Heart right ventricle (tissue), 16 donors: ENCODE measurements at regions not wholly inside any gene's neighbourhood (a gene's known extent, or its start where the extent isn't known, plus 50 kb on each side); places are given as distances from the start of the nearest gene placed in this dataset.
"Not testable (repeated sequence)": the region's sequence is repeated elsewhere in the genome, so short reads cannot be mapped to it uniquely, and the experiment has no call there.

Source experiments
- ATAC-seq, 8 donors: fragments of 200-7000 bp; cut with Tn5 transposase; one replicate each; pipeline ENCODE4 v1.9.1; 2020; ENCODE audit warnings: mild to moderate bottlenecking in 8 of 8, moderate library complexity in 8 of 8, moderate number of reproducible peaks in 1 of 8
- DNase-seq, 2 donors: peaks; one replicate each; pipeline ENCODE4 v3.0.0-alpha.2; 2020
- H3K27ac ChIP-seq, 10 donors: fragments of 200-600 bp; sonication (generic) in 2 of 10; one replicate each; pipeline versions ENCODE4 v1.5.0 to v1.8.0; 2020 to 2022; ENCODE audit warnings: mild to moderate bottlenecking in 3 of 10
- H3K27me3 ChIP-seq, 7 donors: fragments of 200-600 bp; one replicate each; pipeline ENCODE4 v1.8.0; 2021 to 2022; ENCODE audit warnings: mild to moderate bottlenecking in 2 of 7
- H3K36me3 ChIP-seq, 9 donors: fragments of 200-600 bp; sonication (generic) in 1 of 9; one replicate each; pipeline versions ENCODE4 v1.5.0 to v1.8.0; 2020 to 2022; ENCODE audit warnings: mild to moderate bottlenecking in 2 of 9
- H3K4me1 ChIP-seq, 9 donors: fragments of 200-600 bp; sonication (generic) in 1 of 9; one replicate each; pipeline versions ENCODE4 v1.5.0 to v1.8.0; 2020 to 2022; ENCODE audit warnings: mild to moderate bottlenecking in 4 of 9
- H3K4me3 ChIP-seq, 10 donors: fragments of 200-600 bp; sonication (generic) in 2 of 10; one replicate each; pipeline versions ENCODE4 v1.5.0 to v1.8.0; 2020 to 2022; ENCODE audit warnings: mild to moderate bottlenecking in 7 of 10, moderate library complexity in 2 of 10
- H3K9me3 ChIP-seq, 11 donors: fragments of 200-600 bp in 10 of 11; sonication (generic) in 2 of 11; one replicate each; pipeline versions ENCODE4 v1.5.0 to v1.8.0; 2013 to 2022; ENCODE audit warnings: mild to moderate bottlenecking in 2 of 11, control low read depth in 1 of 11, moderate library complexity in 1 of 11
- CTCF ChIP-seq, 9 donors: fragments of 200-600 bp; sonication (generic) in 2 of 9; IDR thresholded peaks; one replicate each; pipeline versions ENCODE4 v1.5.0 to v1.8.0; 2021 to 2022; ENCODE audit warnings: antibody characterized with exemption in 9 of 9, mild to moderate bottlenecking in 5 of 9, moderate library complexity in 1 of 9
- WGBS, 2 donors: extraction: QIAGEN DNeasy Blood & Tissue Kit; methylation state at CpG; one replicate each; pipeline ENCODE4 v1.1.7; 2013; ENCODE audit warnings: inconsistent platforms in 1 of 2; 5-methylcytosine and 5-hydroxymethylcytosine counted together
- intact Hi-C, 10 donors: fragments of 100-400 bp; cut with DNase I; formaldehyde crosslinking; loops; one replicate each; pipeline versions ENCODE4 v1.11.1 to v1.14.2; 2022
- donor health status: Arrhythmogenic right ventricular cardiomyopathy.
- donor health status: ischemic (EF 13 %, LVEDD 7.1; RV severe dilation, severe dysfunction).
- donor health status: healthy with polysubstance abuse.
- donor health status: DM: no; HTN: yes; CAD: no.
- donor health status: DM: no; HTN: no; CAD: no.
- donor health status: ischemic (EF 25% LVEDD 6.9; RV normal size, moderate dysfunction).
- donor health status: ischemic (EF 25% LVEDD 5.7; RV mildly dilated, moderate dysfunction).
- donor health status: healthy.
- donor health status: DM: yes; HTN: yes; CAD: no.
- donor health status: Ischemic cardiomyopathy.
- donor health status: ischemic (EF 35%, LVEDD 5.7; RV mildly dilated, moderate dysfunction).
- donor health status: nonischemic (EF 11% LVEDD 7.7; RV severe dilation, severe dysfunction).
- donor health status: DM: yes; HTN: yes; CAD: no.
- donor health status: PGD.
- donor health status: ischemic (EF 29% LVEDD 5.4; RV normal size, mild dysfunction).
- donor health status: nonischemic (EF 23%, LVEDD 6.1; RV moderate dilation, normal function).

DNA sequence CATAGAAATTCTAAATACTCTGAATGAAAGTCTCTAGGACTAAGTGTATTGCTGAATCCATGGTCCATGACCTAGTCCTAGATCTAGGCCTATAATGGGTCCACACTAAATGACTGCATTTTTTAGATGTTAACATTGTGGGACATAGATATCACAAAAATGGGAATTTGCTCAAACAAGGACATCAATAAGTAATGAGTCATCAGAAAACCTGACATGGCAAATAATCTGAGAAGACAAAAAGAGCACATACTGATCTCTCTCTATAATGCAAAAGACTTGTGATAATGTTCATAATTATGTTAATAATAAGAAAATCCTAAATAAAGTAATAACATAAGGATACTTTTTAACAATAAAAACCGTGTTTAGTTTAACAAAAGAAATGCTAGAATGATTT lies 1168.4 kb downstream of the FSCB start:
- peaks cover 0 to 15% (median 0%) of the 10 kb centered on the region in 11 donors for H3K9me3 ChIP-seq
- DNase-seq (no peak), ATAC-seq (no peak)
- WGBS, 2 donors, result 43 to 45% methylated on average over 1 of the region's 1 CpG
- no peaks in the 10 kb centered on the region for H3K36me3 ChIP-seq
- H3K27me3 ChIP-seq, result no peaks in the 10 kb centered on the region
- no peaks in the 10 kb centered on the region for H3K4me1 ChIP-seq
- no peak overlapping the region for H3K27ac ChIP-seq
- H3K4me3 ChIP-seq, result no peak overlapping the region
- intact Hi-C loops, result no loop called here
- no peak for TF ChIP-seq CTCF (IDR thresholded peaks at IDR 0.05)

DNA sequence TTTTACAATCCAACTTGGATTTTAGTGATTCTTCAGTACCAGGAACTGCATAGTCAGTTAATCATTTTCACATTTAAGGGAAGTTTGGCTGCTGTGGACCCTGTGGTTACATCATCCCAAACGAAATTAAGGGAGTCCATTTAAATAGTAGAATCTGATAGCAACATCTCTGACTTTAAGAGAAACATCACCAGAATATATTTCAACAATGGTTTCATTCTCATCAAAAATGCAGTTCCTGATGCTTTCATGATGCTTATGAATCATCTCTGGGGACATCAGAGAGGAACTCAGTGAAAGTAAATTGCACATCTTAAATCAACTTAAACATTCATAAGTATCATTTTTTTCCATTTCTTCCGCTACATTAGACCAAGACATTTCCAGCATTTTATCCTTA lies 1170.7 kb downstream of the FSCB start:
- Histone ChIP-seq H3K4me1 (no peaks in the 10 kb centered on the region), H3K27me3 (no peaks in the 10 kb centered on the region), H3K4me3 (no peak overlapping the region), H3K36me3 (no peaks in the 10 kb centered on the region), H3K27ac (no peak overlapping the region), H3K9me3 (peaks cover 0 to 9% (median 0%) of the 10 kb centered on the region in 11 donors)
- intact Hi-C loops, result no loop called here
- TF ChIP-seq CTCF (IDR thresholded peaks at IDR 0.05), result no peak
- 51 to 70% methylated on average over 2 of the region's 2 CpGs for WGBS, 2 donors
- no peak for DNase-seq
- ATAC-seq, result no peak

DNA sequence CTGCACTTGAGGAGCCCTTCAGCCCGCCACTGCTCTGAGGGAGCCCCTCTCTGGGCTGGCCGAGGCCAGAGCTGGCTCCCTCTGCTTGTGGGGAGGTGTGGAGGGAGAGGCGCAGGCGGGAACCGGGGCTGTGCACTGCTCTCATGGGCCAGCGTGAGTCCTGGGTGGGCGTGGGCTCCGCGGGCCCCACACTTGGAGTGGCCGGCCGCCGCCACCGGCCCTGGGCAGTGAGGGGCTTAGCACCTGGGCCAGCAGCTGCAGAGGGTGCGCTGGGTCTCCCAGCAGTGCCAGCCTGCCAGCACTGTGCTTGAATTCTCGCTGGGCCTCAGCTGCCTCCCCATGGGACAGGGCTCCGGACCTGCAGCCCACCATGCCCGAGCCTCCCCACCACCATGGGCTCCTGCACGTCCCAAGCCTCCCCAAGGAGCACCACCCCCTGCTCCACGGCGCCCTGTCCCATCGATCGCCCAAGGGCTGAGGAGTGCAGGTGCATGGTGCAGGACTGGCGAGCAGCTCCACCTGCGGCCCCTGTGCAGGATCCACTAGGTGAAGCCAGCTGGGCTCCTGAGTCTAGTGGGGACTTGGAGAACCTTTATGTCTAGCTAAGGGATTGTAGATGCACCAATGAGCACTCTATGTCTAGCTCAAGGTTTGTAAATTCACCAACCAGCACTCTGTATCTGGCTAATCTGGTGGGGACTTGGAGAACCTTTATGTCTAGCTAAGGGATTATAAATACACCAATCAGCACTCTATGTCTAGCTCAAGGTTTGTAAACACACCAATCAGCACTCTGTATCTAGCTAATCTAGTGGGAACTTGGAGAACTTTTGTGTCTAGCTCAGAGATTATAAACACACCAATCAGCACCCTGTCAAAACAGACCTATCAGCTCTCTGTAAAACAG lies 1180.3 kb downstream of the FSCB start:
- 90 to 91% methylated on average over 20 to 24 of the region's 24 CpGs for WGBS, 2 donors
- DNase-seq, intact Hi-C loops, ATAC-seq, H3K36me3 ChIP-seq, H3K27ac ChIP-seq, H3K4me1 ChIP-seq, H3K4me3 ChIP-seq, H3K27me3 ChIP-seq: not testable (repeated sequence)
- peaks cover 0 to 18% (median 0%) of the 10 kb centered on the region in 11 donors for H3K9me3 ChIP-seq

- 68% methylated on average over 2 of the region's 2 CpGs for WGBS, 2 donors
- no peak overlapping the region for H3K4me3 ChIP-seq
- no peak overlapping the region for H3K27ac ChIP-seq
- intact Hi-C loops, result no loop called here
- H3K4me1 ChIP-seq, result no peaks in the 10 kb centered on the region
- no peak for TF ChIP-seq CTCF (IDR thresholded peaks at IDR 0.05)
- ATAC-seq, result no peak
- no peak for DNase-seq
- H3K27me3 ChIP-seq, result no peaks in the 10 kb centered on the region
- peaks cover 0 to 7% (median 0%) of the 10 kb centered on the region in 11 donors for H3K9me3 ChIP-seq
- H3K36me3 ChIP-seq, result no peaks in the 10 kb centered on the region
These were observed 1190.7 kb downstream of the FSCB start for GRCh38 chr14:43316427-43316826.

DNA sequence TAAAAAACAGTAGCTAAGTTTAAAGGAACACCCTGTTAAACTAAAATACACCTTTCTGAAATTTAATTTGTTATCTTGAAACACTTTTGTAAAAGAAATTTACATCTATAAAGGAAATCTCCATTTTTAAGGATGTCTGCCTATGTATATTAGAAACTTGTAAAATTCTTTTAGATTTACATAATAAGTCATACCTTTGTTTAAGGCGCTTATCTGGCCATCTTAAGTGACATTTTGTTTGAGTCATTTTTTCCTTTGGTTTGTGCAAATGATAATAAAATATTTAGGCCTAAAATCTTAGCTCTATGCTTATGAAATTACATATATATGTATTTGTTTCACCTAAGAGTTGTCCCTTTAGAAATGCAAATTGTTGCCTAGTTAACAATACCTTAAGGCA lies 1193.4 kb downstream of the FSCB start:
- H3K27ac ChIP-seq, result no peak overlapping the region
- WGBS, 2 donors, result 81% methylated on average over 1 of the region's 1 CpG
- no peaks in the 10 kb centered on the region for H3K36me3 ChIP-seq

More for the DNA sequence above, 1193.4 kb downstream of the FSCB start:
- Histone ChIP-seq H3K27me3 (no peaks in the 10 kb centered on the region), H3K9me3 (peaks cover 0 to 7% (median 0%) of the 10 kb centered on the region in 11 donors), H3K4me3 (no peak overlapping the region), H3K4me1 (no peaks in the 10 kb centered on the region)
- intact Hi-C loops, result no loop called here
- no peak for TF ChIP-seq CTCF (IDR thresholded peaks at IDR 0.05)
- ATAC-seq (no peak), DNase-seq (no peak)
